ENCODE measurements at regions not wholly inside any gene's neighbourhood (a gene's known extent, or its start where the extent isn't known, plus 50 kb on each side); places are given as distances from the start of the nearest gene placed in this dataset.

- in situ Hi-C loops (cut with HindIII; ENCODE audit: low sequenced_read_pairs): no loop called here
- TF ChIP-seq CTCF (IDR thresholded peaks at IDR 0.05; ENCODE audit: low read depth, low read length): no peak
- H3K4me3 ChIP-seq (ENCODE audit: low read depth, low read length): no peak overlapping the region
These were observed 96.8 kb upstream of the WDR44 start for GRCh38 chrX:118249146-118249545.

GRCh38 chrX:118250445-118250844 is 95.5 kb upstream of the WDR44 start:
- no peak for TF ChIP-seq CTCF (IDR thresholded peaks at IDR 0.05; ENCODE audit: low read depth, low read length)
- in situ Hi-C loops (cut with HindIII; ENCODE audit: low sequenced_read_pairs): no loop called here
- DNase-seq (ENCODE audit: low read depth, low spot score): no peak
- H3K4me3 ChIP-seq (ENCODE audit: low read depth, low read length): no peak overlapping the region

More at GRCh38 chrX:118249146-118249545, 96.8 kb upstream of the WDR44 start:
- DNase-seq (ENCODE audit: low read depth, low spot score): no peak

GRCh38 chrX:118251271-118251670 is 94.6 kb upstream of the WDR44 start:
- DNase-seq (ENCODE audit: low read depth, low spot score): no peak
- H3K4me3 ChIP-seq (ENCODE audit: low read depth, low read length): no peak overlapping the region
- in situ Hi-C loops (cut with HindIII; ENCODE audit: low sequenced_read_pairs): no loop called here
- no peak for TF ChIP-seq CTCF (IDR thresholded peaks at IDR 0.05; ENCODE audit: low read depth, low read length)

- H3K4me3 ChIP-seq (ENCODE audit: low read depth, low read length): no peak overlapping the region
- no peak for TF ChIP-seq CTCF (IDR thresholded peaks at IDR 0.05; ENCODE audit: low read depth, low read length)
- DNase-seq (ENCODE audit: low read depth, low spot score): no peak
- in situ Hi-C loops (cut with HindIII; ENCODE audit: low sequenced_read_pairs): no loop called here
These were observed 92.9 kb upstream of the WDR44 start for GRCh38 chrX:118252967-118253366.

GRCh38 chrX:118254611-118255010 is 91.3 kb upstream of the WDR44 start:
- in situ Hi-C loops (cut with HindIII; ENCODE audit: low sequenced_read_pairs): no loop called here
- H3K4me3 ChIP-seq (ENCODE audit: low read depth, low read length): no peak overlapping the region
- peak; percentile 66 for TF ChIP-seq CTCF (IDR thresholded peaks at IDR 0.05; ENCODE audit: low read depth, low read length)
- DNase-seq (ENCODE audit: low read depth, low spot score): peak; percentile 58

- in situ Hi-C loops (cut with HindIII; ENCODE audit: low sequenced_read_pairs): no loop called here
- H3K4me3 ChIP-seq (ENCODE audit: low read depth, low read length): no peak overlapping the region
- TF ChIP-seq CTCF (IDR thresholded peaks at IDR 0.05; ENCODE audit: low read depth, low read length): no peak
- DNase-seq (ENCODE audit: low read depth, low spot score): no peak
These were observed 90.0 kb upstream of the WDR44 start for GRCh38 chrX:118255921-118256320.

GRCh38 chrX:118257781-118258180 is 88.1 kb upstream of the WDR44 start:
- TF ChIP-seq CTCF (IDR thresholded peaks at IDR 0.05; ENCODE audit: low read depth, low read length): no peak
- no peak overlapping the region for H3K4me3 ChIP-seq (ENCODE audit: low read depth, low read length)
- DNase-seq (ENCODE audit: low read depth, low spot score): no peak
- in situ Hi-C loops (cut with HindIII; ENCODE audit: low sequenced_read_pairs): no loop called here

All from astrocyte of the spinal cord (primary cell).